ENCODE measurements at regions not wholly inside any gene's neighbourhood (a gene's known extent, or its start where the extent isn't known, plus 50 kb on each side); places are given as distances from the start of the nearest gene placed in this dataset.

- TF ChIP-seq CTCF (conservative IDR thresholded peaks at IDR 0.05) (no peak), ZFX (IDR thresholded peaks at IDR 0.05) (no peak)
Measured at GRCh38 chr10:55311848-55312635, 511.0 kb upstream of the PCDH15 start.

Measured in C4-2B (cell line).